Endothelial cell (in vitro differentiated cells): ENCODE measurements at regions not wholly inside any gene's neighbourhood (a gene's known extent, or its start where the extent isn't known, plus 50 kb on each side); places are given as distances from the start of the nearest gene placed in this dataset.

Experiments
- DNase-seq: peaks from one replicate; pipeline ENCODE4 v3.0.0; 2021; ENCODE audit warnings: low spot score
- H3K27ac Mint-ChIP-seq: one replicate; pipeline ENCODE4 v1.8.0; 2021; ENCODE audit warnings: mixed read lengths, inconsistent platforms; ENCODE audit not compliant: unreplicated experiment
- H3K27me3 Mint-ChIP-seq: one replicate; pipeline ENCODE4 v1.8.0; 2021; ENCODE audit warnings: mild to moderate bottlenecking, moderate library complexity, mixed read lengths, inconsistent platforms; ENCODE audit not compliant: unreplicated experiment
- H3K36me3 Mint-ChIP-seq: one replicate; pipeline ENCODE4 v1.8.0; 2021; ENCODE audit warnings: mild to moderate bottlenecking, low read depth, mixed read lengths, inconsistent platforms; ENCODE audit not compliant: unreplicated experiment
- H3K4me1 Mint-ChIP-seq: one replicate; pipeline ENCODE4 v1.8.0; 2021; ENCODE audit warnings: mild to moderate bottlenecking, mixed read lengths, inconsistent platforms; ENCODE audit not compliant: unreplicated experiment
- H3K4me3 Mint-ChIP-seq: one replicate; pipeline ENCODE4 v1.8.0; 2021; ENCODE audit warnings: mild to moderate bottlenecking, mixed read lengths, inconsistent platforms; ENCODE audit not compliant: unreplicated experiment
- H3K9me3 Mint-ChIP-seq: one replicate; pipeline ENCODE4 v1.8.0; 2021; ENCODE audit warnings: mixed read lengths, inconsistent platforms; ENCODE audit not compliant: unreplicated experiment
- CTCF ChIP-seq: fragments of 200-600 bp; sonication (generic); IDR thresholded peaks from one replicate; pipeline ENCODE4 v1.5.0; 2021; ENCODE audit warnings: antibody characterized with exemption; ENCODE audit not compliant: unreplicated experiment

GRCh38 chr2:123359636-123360035, 665.5 kb upstream of the CNTNAP5 start:
- H3K4me1 Mint-ChIP-seq: no peaks in the 10 kb centered on the region
- no peak for DNase-seq
- no peak overlapping the region for H3K4me3 Mint-ChIP-seq
- no peak overlapping the region for H3K27ac Mint-ChIP-seq
- H3K36me3 Mint-ChIP-seq: no peaks in the 10 kb centered on the region
- TF ChIP-seq CTCF: no peak
- H3K9me3 Mint-ChIP-seq: no peaks in the 10 kb centered on the region
- no peaks in the 10 kb centered on the region for H3K27me3 Mint-ChIP-seq

- Mint-ChIP-seq H3K27me3 (no peaks in the 10 kb centered on the region), H3K4me1 (no peaks in the 10 kb centered on the region), H3K27ac (no peak overlapping the region), H3K4me3 (no peak overlapping the region), H3K9me3 (no peaks in the 10 kb centered on the region), H3K36me3 (no peaks in the 10 kb centered on the region)
- DNase-seq: no peak
- TF ChIP-seq CTCF: no peak
Observed at GRCh38 chr2:123362671-123363440, 662.2 kb upstream of the CNTNAP5 start.

GRCh38 chr2:123363826-123364225, 661.3 kb upstream of the CNTNAP5 start:
- H3K9me3 Mint-ChIP-seq: no peaks in the 10 kb centered on the region
- no peaks in the 10 kb centered on the region for H3K36me3 Mint-ChIP-seq
- H3K27me3 Mint-ChIP-seq: no peaks in the 10 kb centered on the region
- no peak for TF ChIP-seq CTCF
- DNase-seq: no peak
- no peak overlapping the region for H3K4me3 Mint-ChIP-seq
- H3K27ac Mint-ChIP-seq: no peak overlapping the region
- no peaks in the 10 kb centered on the region for H3K4me1 Mint-ChIP-seq

GRCh38 chr2:123364243-123364896, 660.7 kb upstream of the CNTNAP5 start:
- no peak overlapping the region for H3K4me3 Mint-ChIP-seq
- no peaks in the 10 kb centered on the region for H3K27me3 Mint-ChIP-seq
- no peaks in the 10 kb centered on the region for H3K4me1 Mint-ChIP-seq
- no peaks in the 10 kb centered on the region for H3K9me3 Mint-ChIP-seq
- TF ChIP-seq CTCF: no peak
- H3K27ac Mint-ChIP-seq: no peak overlapping the region
- DNase-seq: no peak
- no peaks in the 10 kb centered on the region for H3K36me3 Mint-ChIP-seq

GRCh38 chr2:123366239-123366837, 658.7 kb upstream of the CNTNAP5 start:
- no peak for DNase-seq
- Mint-ChIP-seq H3K9me3 (no peaks in the 10 kb centered on the region), H3K4me3 (no peak overlapping the region), H3K27me3 (no peaks in the 10 kb centered on the region), H3K27ac (no peak overlapping the region), H3K36me3 (no peaks in the 10 kb centered on the region), H3K4me1 (no peaks in the 10 kb centered on the region)
- TF ChIP-seq CTCF: no peak
